Loucy (cell line): ENCODE measurements at regions not wholly inside any gene's neighbourhood (a gene's known extent, or its start where the extent isn't known, plus 50 kb on each side); places are given as distances from the start of the nearest gene placed in this dataset.

Experiments used
- H2AFZ ChIP-seq: fragments of 200-600 bp; sonication (generic); 2 replicates; pipeline ENCODE4 v1.6.0; 2016; ENCODE audit warnings: antibody characterized with exemption, mild to moderate bottlenecking, low read length, moderate library complexity
- H3F3A ChIP-seq: fragments of 200-600 bp; 2 replicates; pipeline ENCODE4 v1.6.0; 2016; ENCODE audit warnings: antibody characterized with exemption, low read depth, mild to moderate bottlenecking
- H3K27me3 ChIP-seq: fragments of 200-600 bp; sonication (generic); 2 replicates; pipeline ENCODE4 v1.6.1; 2014; ENCODE audit warnings: low read length, mild to moderate bottlenecking; ENCODE audit not compliant: insufficient read depth, poor library complexity, severe bottlenecking
- H3K36me3 ChIP-seq: fragments of 200-600 bp; sonication (generic); 2 replicates; pipeline ENCODE4 v1.6.1; 2016; ENCODE audit warnings: low read length; ENCODE audit not compliant: insufficient read depth
- H3K4me1 ChIP-seq: fragments of 200-600 bp; sonication (generic); 2 replicates; pipeline ENCODE4 v1.5.1; 2014; ENCODE audit warnings: low read length, mild to moderate bottlenecking; ENCODE audit not compliant: insufficient read depth, poor library complexity, severe bottlenecking
- H3K4me2 ChIP-seq: fragments of 200-600 bp; sonication (generic); 2 replicates; pipeline ENCODE4 v1.6.0; 2014; ENCODE audit warnings: antibody characterized with exemption, low read length, low read depth, mild to moderate bottlenecking; ENCODE audit not compliant: poor library complexity, severe bottlenecking
- H3K4me3 ChIP-seq: fragments of 200-600 bp; sonication (generic); 2 replicates; pipeline ENCODE4 v1.5.1; 2014; ENCODE audit warnings: low read length, mild to moderate bottlenecking, mixed read lengths; ENCODE audit not compliant: poor library complexity, severe bottlenecking
- H3K79me2 ChIP-seq: fragments of 200-600 bp; sonication (generic); 2 replicates; pipeline ENCODE4 v1.6.1; 2014; ENCODE audit warnings: low read length; ENCODE audit not compliant: insufficient read depth
- H3K9ac ChIP-seq: fragments of 200-600 bp; sonication (generic); 2 replicates; pipeline ENCODE4 v1.6.0; 2014; ENCODE audit warnings: mild to moderate bottlenecking, low read depth, low read length, moderate library complexity; ENCODE audit not compliant: poor library complexity, severe bottlenecking
- H3K9me2 ChIP-seq: fragments of 200-600 bp; sonication (generic); replicated peaks from 2 replicates; pipeline ENCODE4 v1.6.1; 2016; ENCODE audit warnings: low read depth, low read length, mixed read lengths
- H3K9me3 ChIP-seq: fragments of 200-600 bp; sonication (generic); 2 replicates; pipeline ENCODE4 v1.6.1; 2014; ENCODE audit warnings: mild to moderate bottlenecking, antibody characterized with exemption, low read length, low read depth; ENCODE audit not compliant: insufficient read depth
- H4K20me1 ChIP-seq: fragments of 200-600 bp; sonication (generic); 2 replicates; pipeline ENCODE4 v1.6.0; 2014; ENCODE audit warnings: antibody characterized with exemption, low read length, mild to moderate bottlenecking; ENCODE audit not compliant: insufficient read depth, poor library complexity, severe bottlenecking
- EZH2phosphoT487 ChIP-seq: fragments of 200-600 bp; IDR thresholded peaks from 2 replicates; pipeline ENCODE4 v1.6.1; 2018; ENCODE audit warnings: antibody characterized with exemption, mild to moderate bottlenecking, moderate library complexity, borderline replicate concordance
- TF ChIP-seq, protein P1 (sequence below): fragments of 200-600 bp; sonication (generic); conservative IDR thresholded peaks from 2 replicates; pipeline ENCODE4 v1.5.1; 2014; ENCODE audit warnings: mild to moderate bottlenecking, antibody characterized with exemption, low read length

- H3F3A ChIP-seq: no peaks in the 10 kb centered on the region
- no peak overlapping the region for H3K4me3 ChIP-seq
- H3K79me2 ChIP-seq: no peaks in the 10 kb centered on the region
- H2AFZ ChIP-seq: peak overlapping the region; percentile 69
- no peaks in the 10 kb centered on the region for H4K20me1 ChIP-seq
- no peaks in the 10 kb centered on the region for H3K9me3 ChIP-seq
- no peaks in the 10 kb centered on the region for H3K9me2 ChIP-seq
- no peak overlapping the region for H3K9ac ChIP-seq
- peaks cover 36% of the 10 kb centered on the region for H3K4me1 ChIP-seq
- H3K4me2 ChIP-seq: peak overlapping the region; percentile 30
- TF ChIP-seq EZH2phosphoT487: no peak
- TF ChIP-seq, protein P1, sequence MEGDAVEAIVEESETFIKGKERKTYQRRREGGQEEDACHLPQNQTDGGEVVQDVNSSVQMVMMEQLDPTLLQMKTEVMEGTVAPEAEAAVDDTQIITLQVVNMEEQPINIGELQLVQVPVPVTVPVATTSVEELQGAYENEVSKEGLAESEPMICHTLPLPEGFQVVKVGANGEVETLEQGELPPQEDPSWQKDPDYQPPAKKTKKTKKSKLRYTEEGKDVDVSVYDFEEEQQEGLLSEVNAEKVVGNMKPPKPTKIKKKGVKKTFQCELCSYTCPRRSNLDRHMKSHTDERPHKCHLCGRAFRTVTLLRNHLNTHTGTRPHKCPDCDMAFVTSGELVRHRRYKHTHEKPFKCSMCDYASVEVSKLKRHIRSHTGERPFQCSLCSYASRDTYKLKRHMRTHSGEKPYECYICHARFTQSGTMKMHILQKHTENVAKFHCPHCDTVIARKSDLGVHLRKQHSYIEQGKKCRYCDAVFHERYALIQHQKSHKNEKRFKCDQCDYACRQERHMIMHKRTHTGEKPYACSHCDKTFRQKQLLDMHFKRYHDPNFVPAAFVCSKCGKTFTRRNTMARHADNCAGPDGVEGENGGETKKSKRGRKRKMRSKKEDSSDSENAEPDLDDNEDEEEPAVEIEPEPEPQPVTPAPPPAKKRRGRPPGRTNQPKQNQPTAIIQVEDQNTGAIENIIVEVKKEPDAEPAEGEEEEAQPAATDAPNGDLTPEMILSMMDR: no peak
- no peaks in the 10 kb centered on the region for H3K27me3 ChIP-seq
- H3K36me3 ChIP-seq: no peaks in the 10 kb centered on the region
Observed at GRCh38 chr12:92551853-92552397, 150.9 kb upstream of the PLEKHG7 start.

GRCh38 chr12:92551210-92551609, 151.6 kb upstream of the PLEKHG7 start:
- TF ChIP-seq, protein P1: no peak
- no peak for TF ChIP-seq EZH2phosphoT487
- no peak overlapping the region for H3K9ac ChIP-seq
- H3K4me3 ChIP-seq: no peak overlapping the region
- H3K4me1 ChIP-seq: peaks cover 29% of the 10 kb centered on the region
- no peaks in the 10 kb centered on the region for H3K27me3 ChIP-seq
- H2AFZ ChIP-seq: no peak overlapping the region
- no peak overlapping the region for H3K4me2 ChIP-seq
- no peaks in the 10 kb centered on the region for H4K20me1 ChIP-seq
- no peaks in the 10 kb centered on the region for H3K9me3 ChIP-seq
- no peaks in the 10 kb centered on the region for H3K79me2 ChIP-seq
- no peaks in the 10 kb centered on the region for H3K36me3 ChIP-seq
- H3K9me2 ChIP-seq: no peaks in the 10 kb centered on the region
- H3F3A ChIP-seq: no peaks in the 10 kb centered on the region

DNA sequence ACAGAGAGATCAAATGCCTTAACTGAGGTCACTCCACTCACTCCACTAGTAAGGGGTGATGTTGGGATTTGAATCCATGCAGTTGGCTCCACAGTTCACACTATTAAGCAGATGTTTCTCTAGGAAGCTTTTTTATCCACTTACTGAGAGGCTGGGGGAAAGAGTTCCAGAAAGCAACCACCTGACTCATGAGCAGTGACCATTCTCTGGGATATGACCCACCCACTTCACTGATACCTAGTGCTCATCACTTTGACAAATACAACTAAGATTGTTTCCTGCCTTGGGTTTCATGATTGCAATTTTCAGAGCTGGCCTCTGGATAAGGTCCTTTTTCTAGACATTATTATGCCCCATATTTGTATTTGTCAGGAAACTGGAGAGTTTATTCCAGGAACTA, 152.1 kb upstream of the PLEKHG7 start:
- H3K36me3 ChIP-seq: no peaks in the 10 kb centered on the region
- no peaks in the 10 kb centered on the region for H3K9me3 ChIP-seq
- TF ChIP-seq, protein P1: no peak
- TF ChIP-seq EZH2phosphoT487: no peak
- H3K4me2 ChIP-seq: no peak overlapping the region
- H3K9me2 ChIP-seq: no peaks in the 10 kb centered on the region
- no peaks in the 10 kb centered on the region for H3K27me3 ChIP-seq
- H3K4me3 ChIP-seq: no peak overlapping the region
- no peaks in the 10 kb centered on the region for H3F3A ChIP-seq
- no peaks in the 10 kb centered on the region for H4K20me1 ChIP-seq
- peaks cover 23% of the 10 kb centered on the region for H3K4me1 ChIP-seq
- H2AFZ ChIP-seq: no peak overlapping the region
- H3K9ac ChIP-seq: no peak overlapping the region
- H3K79me2 ChIP-seq: no peaks in the 10 kb centered on the region
